PC-3 (cell line): ENCODE measurements at regions not wholly inside any gene's neighbourhood (a gene's known extent, or its start where the extent isn't known, plus 50 kb on each side); places are given as distances from the start of the nearest gene placed in this dataset.

ENCODE experiments used
- CTCF ChIP-seq: fragments of 300-600 bp; sonication (generic); conservative IDR thresholded peaks from 2 replicates; pipeline ENCODE4 v1.5.1; 2017; ENCODE audit warnings: antibody characterized with exemption, low read depth, mild to moderate bottlenecking, low read length
- EZH2 ChIP-seq: fragments of 300-600 bp; sonication (generic); IDR thresholded peaks from one replicate; pipeline ENCODE4 v1.6.1; 2017; ENCODE audit warnings: antibody characterized with exemption, mild to moderate bottlenecking, low read length; ENCODE audit not compliant: unreplicated experiment

DNA sequence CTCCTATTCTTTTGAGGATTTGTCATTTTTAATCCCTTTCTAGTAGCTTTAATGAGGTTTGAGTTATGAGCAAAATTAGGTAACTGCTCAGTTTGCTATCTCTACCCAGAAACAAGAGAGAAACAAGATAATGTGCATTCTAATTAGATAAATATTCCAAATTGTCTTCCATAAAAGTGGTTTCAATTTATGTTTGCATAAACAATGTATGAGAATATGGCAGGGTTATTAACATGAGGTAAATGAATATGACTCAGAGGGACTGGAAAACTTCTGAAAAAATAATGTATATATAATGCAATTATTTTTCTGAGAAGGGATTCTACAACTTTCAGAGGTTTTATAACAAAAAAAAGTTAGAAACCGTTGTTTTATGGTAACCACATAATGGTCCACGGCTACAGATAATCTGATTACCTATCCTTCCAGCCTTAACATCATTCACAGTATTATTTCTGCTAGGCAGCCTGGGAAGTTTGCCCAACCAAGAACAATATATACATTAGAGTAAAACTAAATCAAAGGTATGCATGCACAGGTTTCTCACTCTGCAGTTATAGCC lies 101.2 kb downstream of the CRPPA start:
- TF ChIP-seq CTCF (no peak), EZH2 (no peak)
